ENCODE measurements at regions not wholly inside any gene's neighbourhood (a gene's known extent, or its start where the extent isn't known, plus 50 kb on each side); places are given as distances from the start of the nearest gene placed in this dataset.

- H3K9me3 ChIP-seq (ENCODE audit: control insufficient read depth, insufficient read depth, low read depth, low read length): no peaks in the 10 kb centered on the region
- no peaks in the 10 kb centered on the region for H3K79me2 ChIP-seq (ENCODE audit: control insufficient read depth, insufficient read depth, low read length)
- no peak overlapping the region for H2AFZ ChIP-seq (ENCODE audit: low read length)
- H3K27me3 ChIP-seq (ENCODE audit: control insufficient read depth, insufficient read depth, low read length): no peaks in the 10 kb centered on the region
- no peak overlapping the region for H3K4me3 ChIP-seq (replicated peaks in 1 of 4; ENCODE audit: control extremely low read depth in 1 of 4, insufficient read depth in 1 of 4, low read depth in 3 of 4, low read length in 4 of 4)
- H3K27ac ChIP-seq (ENCODE audit: insufficient read depth, low read length): no peak overlapping the region
- TF ChIP-seq, protein P1, sequence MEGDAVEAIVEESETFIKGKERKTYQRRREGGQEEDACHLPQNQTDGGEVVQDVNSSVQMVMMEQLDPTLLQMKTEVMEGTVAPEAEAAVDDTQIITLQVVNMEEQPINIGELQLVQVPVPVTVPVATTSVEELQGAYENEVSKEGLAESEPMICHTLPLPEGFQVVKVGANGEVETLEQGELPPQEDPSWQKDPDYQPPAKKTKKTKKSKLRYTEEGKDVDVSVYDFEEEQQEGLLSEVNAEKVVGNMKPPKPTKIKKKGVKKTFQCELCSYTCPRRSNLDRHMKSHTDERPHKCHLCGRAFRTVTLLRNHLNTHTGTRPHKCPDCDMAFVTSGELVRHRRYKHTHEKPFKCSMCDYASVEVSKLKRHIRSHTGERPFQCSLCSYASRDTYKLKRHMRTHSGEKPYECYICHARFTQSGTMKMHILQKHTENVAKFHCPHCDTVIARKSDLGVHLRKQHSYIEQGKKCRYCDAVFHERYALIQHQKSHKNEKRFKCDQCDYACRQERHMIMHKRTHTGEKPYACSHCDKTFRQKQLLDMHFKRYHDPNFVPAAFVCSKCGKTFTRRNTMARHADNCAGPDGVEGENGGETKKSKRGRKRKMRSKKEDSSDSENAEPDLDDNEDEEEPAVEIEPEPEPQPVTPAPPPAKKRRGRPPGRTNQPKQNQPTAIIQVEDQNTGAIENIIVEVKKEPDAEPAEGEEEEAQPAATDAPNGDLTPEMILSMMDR (conservative IDR thresholded peaks at IDR 0.05 in 1 of 2, IDR thresholded peaks at IDR 0.05 in 1 of 2; ENCODE audit: low read depth in 1 of 2, low read length in 2 of 2): no peak
- no peak for TF ChIP-seq EZH2 (IDR thresholded peaks at IDR 0.05; ENCODE audit: low read length, missing control alignments)
- H3K4me2 ChIP-seq (ENCODE audit: extremely low read depth, insufficient read depth, low read length): no peak overlapping the region
- peak; percentile 72 to 79 for DNase-seq (ENCODE audit: low read depth in 2 of 2)
- H4K20me1 ChIP-seq (ENCODE audit: control insufficient read depth, extremely low read depth, insufficient read depth, low read length): no peaks in the 10 kb centered on the region
- H3K9ac ChIP-seq (ENCODE audit: insufficient read depth, low read length): no peak overlapping the region
- no peaks in the 10 kb centered on the region for H3K4me1 ChIP-seq (ENCODE audit: control insufficient read depth, extremely low read depth, insufficient read depth, low read length)
- no peaks in the 10 kb centered on the region for H3K36me3 ChIP-seq (ENCODE audit: control insufficient read depth, insufficient read depth, low read length)
These were observed 1325.0 kb upstream of the CDH2 start for GRCh38 chr18:29501952-29502351.

GRCh38 chr18:29496152-29496680 lies 1319.3 kb upstream of the CDH2 start:
- Histone ChIP-seq H3K4me3 (replicated peaks in 1 of 4; ENCODE audit: control extremely low read depth in 1 of 4, insufficient read depth in 1 of 4, low read depth in 3 of 4, low read length in 4 of 4) (no peak overlapping the region), H3K27me3 (ENCODE audit: control insufficient read depth, insufficient read depth, low read length) (no peaks in the 10 kb centered on the region), H2AFZ (ENCODE audit: low read length) (no peak overlapping the region), H3K36me3 (ENCODE audit: control insufficient read depth, insufficient read depth, low read length) (no peaks in the 10 kb centered on the region), H4K20me1 (ENCODE audit: control insufficient read depth, extremely low read depth, insufficient read depth, low read length) (no peaks in the 10 kb centered on the region), H3K4me2 (ENCODE audit: extremely low read depth, insufficient read depth, low read length) (no peak overlapping the region), H3K9me3 (ENCODE audit: control insufficient read depth, insufficient read depth, low read depth, low read length) (no peaks in the 10 kb centered on the region), H3K27ac (ENCODE audit: insufficient read depth, low read length) (no peak overlapping the region), H3K79me2 (ENCODE audit: control insufficient read depth, insufficient read depth, low read length) (no peaks in the 10 kb centered on the region), H3K9ac (ENCODE audit: insufficient read depth, low read length) (no peak overlapping the region), H3K4me1 (ENCODE audit: control insufficient read depth, extremely low read depth, insufficient read depth, low read length) (no peaks in the 10 kb centered on the region)
- no peak for TF ChIP-seq EZH2 (IDR thresholded peaks at IDR 0.05; ENCODE audit: low read length, missing control alignments)
- TF ChIP-seq, protein P1 (conservative IDR thresholded peaks at IDR 0.05 in 1 of 2, IDR thresholded peaks at IDR 0.05 in 1 of 2; ENCODE audit: low read depth in 1 of 2, low read length in 2 of 2): no peak
- DNase-seq (ENCODE audit: low read depth in 2 of 2): peak in 1 of 2 donors; percentile 26

DNA sequence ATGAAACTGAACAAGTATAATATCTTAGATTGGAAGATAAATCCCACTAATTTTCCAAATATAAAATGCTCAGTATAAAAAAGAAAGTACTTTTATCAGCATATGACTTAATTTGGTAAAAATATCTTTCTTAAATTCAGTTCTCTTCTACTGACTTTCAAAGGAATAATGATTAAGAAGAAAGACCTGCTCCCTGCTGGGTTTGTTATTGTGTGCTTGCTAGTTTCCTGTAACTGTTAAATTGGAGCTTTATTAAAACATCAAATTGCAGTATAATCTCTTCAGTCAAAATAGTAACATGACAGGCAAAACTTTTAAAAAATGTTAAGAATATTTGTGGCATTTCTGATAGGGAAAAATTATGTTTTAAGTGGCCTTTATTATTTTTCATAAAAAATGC lies 1317.4 kb upstream of the CDH2 start:
- no peaks in the 10 kb centered on the region for H3K9me3 ChIP-seq (ENCODE audit: control insufficient read depth, insufficient read depth, low read depth, low read length)
- no peak overlapping the region for H2AFZ ChIP-seq (ENCODE audit: low read length)
- H3K27ac ChIP-seq (ENCODE audit: insufficient read depth, low read length): no peak overlapping the region
- no peaks in the 10 kb centered on the region for H3K36me3 ChIP-seq (ENCODE audit: control insufficient read depth, insufficient read depth, low read length)
- H3K9ac ChIP-seq (ENCODE audit: insufficient read depth, low read length): no peak overlapping the region
- H3K4me1 ChIP-seq (ENCODE audit: control insufficient read depth, extremely low read depth, insufficient read depth, low read length): no peaks in the 10 kb centered on the region
- TF ChIP-seq, protein P1 (conservative IDR thresholded peaks at IDR 0.05 in 1 of 2, IDR thresholded peaks at IDR 0.05 in 1 of 2; ENCODE audit: low read depth in 1 of 2, low read length in 2 of 2): no peak
- no peak for TF ChIP-seq EZH2 (IDR thresholded peaks at IDR 0.05; ENCODE audit: low read length, missing control alignments)
- H4K20me1 ChIP-seq (ENCODE audit: control insufficient read depth, extremely low read depth, insufficient read depth, low read length): no peaks in the 10 kb centered on the region
- no peak overlapping the region for H3K4me2 ChIP-seq (ENCODE audit: extremely low read depth, insufficient read depth, low read length)
- no peaks in the 10 kb centered on the region for H3K79me2 ChIP-seq (ENCODE audit: control insufficient read depth, insufficient read depth, low read length)
- H3K4me3 ChIP-seq (replicated peaks in 1 of 4; ENCODE audit: control extremely low read depth in 1 of 4, insufficient read depth in 1 of 4, low read depth in 3 of 4, low read length in 4 of 4): no peak overlapping the region
- H3K27me3 ChIP-seq (ENCODE audit: control insufficient read depth, insufficient read depth, low read length): no peaks in the 10 kb centered on the region
- DNase-seq (ENCODE audit: low read depth in 2 of 2): no peak

Measured in fibroblast of lung (primary cell).